ENCODE measurements at regions not wholly inside any gene's neighbourhood (a gene's known extent, or its start where the extent isn't known, plus 50 kb on each side); places are given as distances from the start of the nearest gene placed in this dataset.

DNA sequence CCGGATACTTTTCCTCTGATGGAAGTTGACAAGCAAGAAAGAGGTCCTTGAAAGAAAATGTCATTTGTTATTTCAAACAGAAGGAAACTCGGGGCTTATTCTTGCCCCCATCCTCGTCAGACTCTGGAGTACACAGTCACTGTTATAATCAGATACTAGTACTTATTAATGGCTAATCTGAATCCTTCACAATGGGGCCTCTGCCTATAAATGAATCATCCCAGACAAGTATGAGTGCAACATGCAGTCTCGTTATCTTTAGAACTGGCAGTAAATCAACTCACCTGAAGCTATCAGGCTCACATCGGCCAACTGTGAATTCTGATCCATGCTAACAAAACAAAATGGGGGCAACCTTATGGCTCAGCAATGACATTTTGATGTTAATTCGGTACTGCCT is 216.7 kb downstream of the GRIN2B start:
- no TSS peak for BruUV-seq (replicated peaks)
- H4K5ac ChIP-seq (ENCODE audit: low read depth, low read length), result no peak overlapping the region

More for the DNA sequence above, 216.7 kb downstream of the GRIN2B start:
- no peak overlapping the region for H2BK5ac ChIP-seq (ENCODE audit: low read depth, low read length, poor library complexity, severe bottlenecking)
- H3K9me1 ChIP-seq (ENCODE audit: insufficient read depth, low read length), result no peaks in the 10 kb centered on the region
- H2AK9ac ChIP-seq (replicated peaks; ENCODE audit: low read depth, low read length, poor library complexity), result no peak overlapping the region
- H3K36me3 ChIP-seq (ENCODE audit: control insufficient read depth, insufficient read depth, low read length), result no peaks in the 10 kb centered on the region
- H3K56ac ChIP-seq (ENCODE audit: extremely low read depth, insufficient read depth, low read length), result no peak overlapping the region
- DNase-seq (no peak), ATAC-seq (ENCODE audit: low read depth) (no peak)
- dilution Hi-C loops (cut with HindIII; ENCODE audit: low sequenced_read_pairs, unreplicated experiment), result no loop called here
- 57% methylated on average over 2 of the region's 6 CpGs; no CpG with 5 or more reads in 1 of the 2 experiments for WGBS, 2 experiments (ENCODE audit: extremely low coverage in 2 of 2, insufficient read length in 1 of 2)
- no peaks in the 10 kb centered on the region for H3K4me1 ChIP-seq (ENCODE audit: control insufficient read depth, insufficient read depth, low read length)
- in situ Hi-C loops (cut with MboI; ENCODE audit: low sequenced_read_pairs), result loop anchor here (10.0 kb wide), 1 partner anchor 60 kb away; no protein-coding TSS in a partner anchor
- H3K27ac ChIP-seq (ENCODE audit: insufficient read depth, low read length), result no peak overlapping the region
- H2BK20ac ChIP-seq (ENCODE audit: low read depth, low read length), result no peak overlapping the region
- no peak overlapping the region for H3K9ac ChIP-seq (ENCODE audit: low read depth, low read length)
- no peak overlapping the region for H2AK5ac ChIP-seq (ENCODE audit: low read depth, low read length)
- no peak overlapping the region for H3K23ac ChIP-seq (ENCODE audit: low read depth, low read length)
- no peaks in the 10 kb centered on the region for H3K79me1 ChIP-seq (ENCODE audit: low read depth in 1 of 2, low read length in 2 of 2)
- H3K9me3 ChIP-seq (ENCODE audit: control insufficient read depth, insufficient read depth, low read length), result peaks cover 2% of the 10 kb centered on the region; the same call in 1 of the 2 replicates
- H3K14ac ChIP-seq (replicated peaks; ENCODE audit: low read depth, low read length), result no peak overlapping the region
- no peaks in the 10 kb centered on the region for H3K27me3 ChIP-seq (ENCODE audit: control insufficient read depth, insufficient read depth, low read length)
- no peak overlapping the region for H3K4ac ChIP-seq (ENCODE audit: low read depth, low read length)
- TF ChIP-seq ELK1 (IDR thresholded peaks at IDR 0.05; ENCODE audit: borderline replicate concordance, low read depth, low read length), result no peak
- TF ChIP-seq FOS (IDR thresholded peaks at IDR 0.05; ENCODE audit: low read depth, low read length), result no peak
- TF ChIP-seq RCOR1 (IDR thresholded peaks at IDR 0.05; ENCODE audit: insufficient replicate concordance, low read length), result no peak
- TF ChIP-seq MAZ (IDR thresholded peaks at IDR 0.05; ENCODE audit: borderline replicate concordance, low read depth, low read length), result no peak
- no peak overlapping the region for H4K91ac ChIP-seq (ENCODE audit: insufficient read depth, low read depth, low read length)
- intact Hi-C loops (cut with micrococcal nuclease), result no loop called here
- H2BK120ac ChIP-seq (ENCODE audit: low read depth, low read length), result no peak overlapping the region
- H3K4me2 ChIP-seq (ENCODE audit: low read depth, low read length), result no peak overlapping the region
- no peak overlapping the region for H4K8ac ChIP-seq (ENCODE audit: low read depth in 2 of 2, low read length in 2 of 2)
- no peaks in the 10 kb centered on the region for H4K20me1 ChIP-seq (ENCODE audit: insufficient read depth, low read length)
- CTCF ChIA-PET, result no interaction called here
- no peak overlapping the region for H3K4me3 ChIP-seq (ENCODE audit: insufficient read depth, low read depth, low read length)
- POLR2A ChIA-PET (ENCODE audit: unreplicated experiment), result interaction anchor here (0.6 kb wide), 1 partner anchor 785 kb away, joined by 3 read pairs; no protein-coding TSS in a partner anchor
- no peak overlapping the region for H2AFZ ChIP-seq (replicated peaks; ENCODE audit: low read length, poor library complexity)
- H2BK15ac ChIP-seq (ENCODE audit: low read depth, low read length), result no peak overlapping the region
- H3K18ac ChIP-seq (ENCODE audit: low read depth, low read length), result no peak overlapping the region

Measured in IMR-90 (cell line).